ENCODE measurements at regions not wholly inside any gene's neighbourhood (a gene's known extent, or its start where the extent isn't known, plus 50 kb on each side); places are given as distances from the start of the nearest gene placed in this dataset.

DNA sequence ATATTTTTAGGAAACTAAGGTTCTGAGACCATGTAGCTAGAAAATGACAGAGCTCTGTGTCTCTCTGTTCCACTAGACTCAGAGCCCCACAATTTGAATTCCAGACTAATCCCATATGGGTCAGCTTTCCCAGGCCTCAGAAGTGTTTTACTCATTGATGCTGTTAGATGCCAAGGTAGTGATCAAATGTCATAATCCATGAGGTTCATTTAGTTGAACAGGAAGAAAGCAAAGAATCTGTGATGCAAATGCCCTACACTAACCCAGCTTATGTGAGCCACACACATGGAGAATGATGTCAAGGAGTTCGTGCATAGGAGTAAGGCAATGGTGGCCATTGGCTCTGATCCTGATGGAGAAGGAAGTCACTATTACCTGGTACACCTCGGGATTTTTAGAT is 363.4 kb upstream of the RARB start:
- TF ChIP-seq, protein P1, sequence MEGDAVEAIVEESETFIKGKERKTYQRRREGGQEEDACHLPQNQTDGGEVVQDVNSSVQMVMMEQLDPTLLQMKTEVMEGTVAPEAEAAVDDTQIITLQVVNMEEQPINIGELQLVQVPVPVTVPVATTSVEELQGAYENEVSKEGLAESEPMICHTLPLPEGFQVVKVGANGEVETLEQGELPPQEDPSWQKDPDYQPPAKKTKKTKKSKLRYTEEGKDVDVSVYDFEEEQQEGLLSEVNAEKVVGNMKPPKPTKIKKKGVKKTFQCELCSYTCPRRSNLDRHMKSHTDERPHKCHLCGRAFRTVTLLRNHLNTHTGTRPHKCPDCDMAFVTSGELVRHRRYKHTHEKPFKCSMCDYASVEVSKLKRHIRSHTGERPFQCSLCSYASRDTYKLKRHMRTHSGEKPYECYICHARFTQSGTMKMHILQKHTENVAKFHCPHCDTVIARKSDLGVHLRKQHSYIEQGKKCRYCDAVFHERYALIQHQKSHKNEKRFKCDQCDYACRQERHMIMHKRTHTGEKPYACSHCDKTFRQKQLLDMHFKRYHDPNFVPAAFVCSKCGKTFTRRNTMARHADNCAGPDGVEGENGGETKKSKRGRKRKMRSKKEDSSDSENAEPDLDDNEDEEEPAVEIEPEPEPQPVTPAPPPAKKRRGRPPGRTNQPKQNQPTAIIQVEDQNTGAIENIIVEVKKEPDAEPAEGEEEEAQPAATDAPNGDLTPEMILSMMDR (IDR thresholded peaks at IDR 0.05) = no peak
- TF ChIP-seq POLR2A (IDR thresholded peaks at IDR 0.05) = no peak

All from testis (tissue), 2 donors.